H1 (cell line): ENCODE measurements at regions not wholly inside any gene's neighbourhood (a gene's known extent, or its start where the extent isn't known, plus 50 kb on each side); places are given as distances from the start of the nearest gene placed in this dataset.

Experiments
- CTCF ChIA-PET: fragments of 300-600 bp; sonication (Branson Sonifier 250); formaldehyde crosslinking; loops from one replicate; lab custom pipeline; 2021; ENCODE audit not compliant: partially characterized antibody; lab: Charles Lee
- POLR2A ChIA-PET: fragments of 300-600 bp; sonication (Branson Sonifier 250); formaldehyde crosslinking; loops from one replicate; lab custom pipeline; 2021; ENCODE audit warnings: inconsistent platforms; ENCODE audit not compliant: partially characterized antibody; lab: Charles Lee
- DNase-seq, 2 experiments: peaks; one replicate each; pipeline versions ENCODE4 v3.0.0 to v3.0.0-alpha.2; 2010 to 2022; ENCODE audit warnings: low spot score in 2 of 2, low read depth in 1 of 2, mixed read lengths in 1 of 2
- FAIRE-seq: peaks from 2 replicates; lab custom pipeline; 2011; peaks lifted over from hg19 to GRCh38; lab: Jason Lieb, UNC
- H2AFZ ChIP-seq: 2 replicates; pipeline ENCODE4 v1.8.1; 2012; ENCODE audit warnings: low read length, inconsistent platforms
- H2AK5ac ChIP-seq: 2 replicates; pipeline ENCODE4 v1.6.1; 2013; ENCODE audit warnings: low read depth, low read length
- H2BK120ac ChIP-seq: replicated peaks from 2 replicates; pipeline ENCODE3; 2013; ENCODE audit warnings: low read depth, low read length, inconsistent platforms
- H2BK12ac ChIP-seq: 2 replicates; pipeline ENCODE4 v1.6.1; 2013; ENCODE audit warnings: low read depth, low read length
- H2BK15ac ChIP-seq: 2 replicates; pipeline ENCODE4 v1.6.1; 2013; ENCODE audit warnings: low read length
- H2BK20ac ChIP-seq: 2 replicates; pipeline ENCODE4 v1.6.1; 2013; ENCODE audit warnings: low read length
- H2BK5ac ChIP-seq: 2 replicates; pipeline ENCODE4 v1.6.1; 2013; ENCODE audit warnings: low read depth, low read length
- H3K14ac ChIP-seq: 2 replicates; pipeline ENCODE4 v1.6.1; 2013; ENCODE audit warnings: inconsistent platforms; ENCODE audit not compliant: insufficient read length
- H3K18ac ChIP-seq: 2 replicates; pipeline ENCODE4 v1.6.1; 2013; ENCODE audit warnings: low read length; ENCODE audit errors: extremely low read depth
- H3K23ac ChIP-seq: 2 replicates; pipeline ENCODE4 v1.6.1; 2013; ENCODE audit warnings: inconsistent platforms; ENCODE audit not compliant: insufficient read length
- H3K23me2 ChIP-seq: 2 replicates; pipeline ENCODE4 v1.6.1; 2013; ENCODE audit warnings: low read depth, low read length
- H3K27ac ChIP-seq: 2 replicates; pipeline ENCODE4 v1.6.1; 2011; ENCODE audit warnings: low read depth, low read length, inconsistent platforms
- H3K27me3 ChIP-seq, 4 experiments: replicated peaks in 1 of 4; 1 replicate in 1 of 4; 2 replicates in 3 of 4; pipeline versions ENCODE4 v1.6.1 to v1.8.1; 2011 to 2013; ENCODE audit warnings: low read length in 3 of 4, mild to moderate bottlenecking in 3 of 4, inconsistent platforms in 2 of 4, mixed read lengths in 2 of 4, moderate library complexity in 1 of 4; ENCODE audit not compliant: control insufficient read depth in 3 of 4, insufficient read depth in 3 of 4; ENCODE audit errors: extremely low read depth in 1 of 4
- H3K36me3 ChIP-seq, 4 experiments: 2 replicates each; pipeline versions ENCODE4 v1.6.1 to v1.8.1; 2011 to 2013; ENCODE audit warnings: mild to moderate bottlenecking in 4 of 4, low read length in 3 of 4, moderate library complexity in 2 of 4, control low read depth in 1 of 4, inconsistent platforms in 1 of 4; ENCODE audit not compliant: insufficient read depth in 4 of 4, control insufficient read depth in 2 of 4
- H3K4ac ChIP-seq: replicated peaks from 2 replicates; pipeline ENCODE3; 2013; ENCODE audit warnings: low read length, low read depth, mixed read lengths, inconsistent platforms; ENCODE audit not compliant: insufficient read length
- H3K4me1 ChIP-seq, 4 experiments: replicated peaks in 1 of 4; 1 replicate in 1 of 4; 2 replicates in 3 of 4; pipeline versions ENCODE4 v1.6.1 to v1.8.1; 2011 to 2013; ENCODE audit warnings: low read length in 3 of 4, inconsistent platforms in 2 of 4, mixed read lengths in 1 of 4; ENCODE audit not compliant: insufficient read depth in 4 of 4, control insufficient read depth in 3 of 4
- H3K4me2 ChIP-seq, 2 experiments: 2 replicates each; pipeline versions ENCODE4 v1.6.1 to v1.8.1; 2011 to 2013; ENCODE audit warnings: low read depth in 2 of 2, low read length in 2 of 2, control low read depth in 1 of 2, inconsistent platforms in 1 of 2, mild to moderate bottlenecking in 1 of 2; ENCODE audit not compliant: insufficient read depth in 1 of 2
- H3K4me3 ChIP-seq, 4 experiments: fragments of 200-600, 300-600 bp in 1 of 4; sonication (generic), shearing (Covaris generic), sonication (Bioruptor Twin) in 1 of 4; 2 replicates each; pipeline versions ENCODE4 v1.5.1 to v1.8.1; 2011 to 2016; ENCODE audit warnings: low read length in 4 of 4, low read depth in 3 of 4, control low read depth in 2 of 4, inconsistent platforms in 2 of 4, mild to moderate bottlenecking in 2 of 4, mixed read lengths in 1 of 4, moderate library complexity in 1 of 4; ENCODE audit not compliant: insufficient read depth in 2 of 4; ENCODE audit errors: extremely low read depth in 1 of 4
- H3K56ac ChIP-seq: replicated peaks from 2 replicates; pipeline ENCODE3; 2013; ENCODE audit warnings: low read depth, mild to moderate bottlenecking, mixed read lengths, low read length, inconsistent platforms; ENCODE audit not compliant: insufficient read length
- H3K79me1 ChIP-seq: 2 replicates; pipeline ENCODE4 v1.6.1; 2013; ENCODE audit warnings: low read depth, low read length, control low read depth
- H3K79me2 ChIP-seq, 2 experiments: 2 replicates each; pipeline versions ENCODE4 v1.6.1 to v1.8.1; 2012 to 2013; ENCODE audit warnings: low read length in 2 of 2, mild to moderate bottlenecking in 2 of 2, inconsistent platforms in 1 of 2; ENCODE audit not compliant: insufficient read depth in 2 of 2, control insufficient read depth in 1 of 2
- H3K9ac ChIP-seq, 4 experiments: replicated peaks in 1 of 4; 1 replicate in 1 of 4; 2 replicates in 3 of 4; pipeline versions ENCODE4 v1.6.1 to v1.8.1; 2011 to 2013; ENCODE audit warnings: low read depth in 3 of 4, low read length in 3 of 4, control low read depth in 2 of 4, mild to moderate bottlenecking in 2 of 4, moderate library complexity in 2 of 4, inconsistent platforms in 1 of 4; ENCODE audit errors: extremely low read depth in 1 of 4
- H3K9me3 ChIP-seq, 2 experiments: 2 replicates each; pipeline versions ENCODE4 v1.6.1 to v1.8.1; 2012 to 2013; ENCODE audit warnings: mild to moderate bottlenecking in 2 of 2, moderate library complexity in 2 of 2, control low read depth in 1 of 2, inconsistent platforms in 1 of 2, low read depth in 1 of 2, low read length in 1 of 2, mixed read lengths in 1 of 2; ENCODE audit not compliant: insufficient read depth in 2 of 2
- H4K20me1 ChIP-seq, 2 experiments: replicated peaks in 1 of 2; 2 replicates each; pipeline versions ENCODE3 to v1.8.1; 2011 to 2013; ENCODE audit warnings: inconsistent platforms in 2 of 2, low read length in 2 of 2, mild to moderate bottlenecking in 1 of 2; ENCODE audit not compliant: insufficient read depth in 2 of 2, control insufficient read depth in 1 of 2
- H4K5ac ChIP-seq: 2 replicates; pipeline ENCODE4 v1.6.1; 2013; ENCODE audit warnings: low read length, low read depth, mixed read lengths, inconsistent platforms; ENCODE audit not compliant: insufficient read length
- H4K8ac ChIP-seq: 2 replicates; pipeline ENCODE4 v1.8.0; 2013; ENCODE audit warnings: mild to moderate bottlenecking, moderate library complexity, low read length, inconsistent platforms; ENCODE audit not compliant: insufficient read depth; ENCODE audit errors: extremely low read depth
- H4K91ac ChIP-seq: replicated peaks from 2 replicates; pipeline ENCODE3; 2013; ENCODE audit warnings: low read length, mixed read lengths, inconsistent platforms; ENCODE audit not compliant: insufficient read length
- BRCA1 ChIP-seq: IDR thresholded peaks from 2 replicates; pipeline ENCODE4 v1.6.1; 2012; ENCODE audit warnings: low read depth, low read length, improper control_type of control experiment
- CHD1 ChIP-seq: IDR thresholded peaks from 2 replicates; pipeline ENCODE4 v1.6.1; 2012; ENCODE audit warnings: low read depth, low read length, improper control_type of control experiment
- MAFK ChIP-seq: IDR thresholded peaks from 2 replicates; pipeline ENCODE4 v1.6.1; 2012; ENCODE audit warnings: low read depth, mild to moderate bottlenecking, improper control_type of control experiment, low read length
- POU5F1 ChIP-seq: IDR thresholded peaks from 2 replicates; pipeline ENCODE4 v1.6.1; 2011; ENCODE audit warnings: low read depth, mild to moderate bottlenecking, low read length, moderate library complexity
- RAD21 ChIP-seq, 2 experiments: IDR thresholded peaks in 1 of 2; conservative IDR thresholded peaks in 1 of 2; 2 replicates each; pipeline ENCODE4 v1.6.1; 2011; ENCODE audit warnings: low read depth in 2 of 2, low read length in 2 of 2, improper control_type of control experiment in 1 of 2, inconsistent platforms in 1 of 2, mild to moderate bottlenecking in 1 of 2, moderate library complexity in 1 of 2
- RNF2 ChIP-seq: fragments of 200-900, 300-1000 bp; sonication (generic); IDR thresholded peaks from 2 replicates; pipeline ENCODE4 v1.7.1; 2016; ENCODE audit warnings: borderline replicate concordance, low read depth, mild to moderate bottlenecking, antibody characterized with exemption, low read length; ENCODE audit not compliant: poor library complexity, severe bottlenecking; ENCODE audit errors: missing control alignments
- RXRA ChIP-seq: IDR thresholded peaks from 2 replicates; pipeline ENCODE4 v1.6.1; 2011; ENCODE audit warnings: low read depth, mild to moderate bottlenecking, low read length, moderate library complexity; ENCODE audit not compliant: insufficient read depth
- SAP30 ChIP-seq: fragments of 300-600 bp; sonication (generic); IDR thresholded peaks from 2 replicates; pipeline ENCODE4 v1.7.1; 2012; ENCODE audit warnings: low read length, moderate library complexity, mild to moderate bottlenecking, inconsistent platforms; ENCODE audit not compliant: insufficient read depth, insufficient replicate concordance
- SUZ12 ChIP-seq: fragments of 200-600 bp; sonication (generic); IDR thresholded peaks from 2 replicates; pipeline ENCODE4 v1.6.1; 2012; ENCODE audit warnings: mild to moderate bottlenecking, inconsistent platforms, low read length, moderate library complexity, mixed read lengths
- TBP ChIP-seq: IDR thresholded peaks from 2 replicates; pipeline ENCODE4 v1.6.1; 2011; ENCODE audit warnings: low read depth, low read length, improper control_type of control experiment
- ZNF274 ChIP-seq: IDR thresholded peaks from 2 replicates; pipeline ENCODE4 v1.7.0; 2012; ENCODE audit warnings: low read length, borderline replicate concordance; ENCODE audit errors: extremely low read depth
- WGBS, 2 experiments: shearing (Covaris generic) in 1 of 2; methylation state at CpG; one replicate each; pipeline versions ENCODE4 v1.1.6 to v1.1.7; 2013 to 2015; ENCODE audit warnings: low lambda C conversion rate in 2 of 2, mixed read lengths in 2 of 2, inconsistent platforms in 1 of 2, low coverage in 1 of 2, missing lambda C conversion rate in 1 of 2; ENCODE audit not compliant: insufficient replicate concordance in 2 of 2, insufficient coverage in 1 of 2, insufficient read length in 1 of 2; ENCODE audit errors: extremely low coverage in 1 of 2, missing lambda C conversion rate in 1 of 2; 5-methylcytosine and 5-hydroxymethylcytosine counted together
- TF ChIP-seq, protein P1 (sequence below): IDR thresholded peaks from 2 replicates; pipeline ENCODE4 v1.6.1; 2012; ENCODE audit warnings: low read length, inconsistent platforms

DNA sequence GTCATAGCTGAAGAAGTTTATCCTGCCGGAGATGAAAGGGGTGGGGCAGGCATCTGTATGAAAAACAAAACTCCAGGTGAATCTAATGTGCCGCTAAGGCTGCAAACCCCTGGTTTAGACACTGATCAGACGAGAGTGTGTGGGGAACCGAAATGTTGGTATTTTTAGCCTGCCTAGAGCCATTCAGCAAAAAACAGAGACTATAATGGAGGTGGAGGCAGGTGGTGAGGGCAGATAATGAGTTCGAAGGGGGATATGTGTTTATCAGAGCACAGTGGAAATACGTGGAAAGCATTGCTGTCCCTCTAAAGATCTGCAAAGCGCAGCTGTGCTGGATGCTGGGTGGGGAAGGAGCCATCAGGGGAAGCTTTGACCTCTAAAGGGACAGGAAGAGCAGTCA is 127.5 kb upstream of the WSCD1 start:
- Histone ChIP-seq H2BK15ac (no peak overlapping the region), H2AFZ (peak overlapping the region; percentile 84; the same call in 1 of the 2 replicates), H3K9ac (no peak overlapping the region; a peak in 1 of 7 replicates), H3K18ac (no peak overlapping the region), H3K79me2 (no peaks in the 10 kb centered on the region), H3K56ac (no peak overlapping the region), H3K23ac (no peak overlapping the region), H4K5ac (no peak overlapping the region), H3K79me1 (no peaks in the 10 kb centered on the region), H2BK20ac (no peak overlapping the region), H2AK5ac (no peak overlapping the region), H3K27me3 (no peaks in the 10 kb centered on the region; a peak in 1 of 7 replicates), H3K4me1 (peaks cover 0 to 4% (median 0%) of the 10 kb centered on the region in 4 experiments; a peak in 2 of 7 replicates), H3K27ac (no peak overlapping the region), H3K4ac (no peak overlapping the region), H3K4me2 (no peak overlapping the region), H3K14ac (no peak overlapping the region), H3K9me3 (peaks cover 3 to 6% of the 10 kb centered on the region in 2 experiments; a peak in 2 of 4 replicates), H4K8ac (no peak overlapping the region), H3K23me2 (no peaks in the 10 kb centered on the region), H2BK12ac (no peak overlapping the region), H3K4me3 (no peak overlapping the region), H2BK120ac (no peak overlapping the region), H2BK5ac (no peak overlapping the region), H3K36me3 (no peaks in the 10 kb centered on the region), H4K91ac (no peak overlapping the region), H4K20me1 (no peaks in the 10 kb centered on the region)
- no peak for DNase-seq
- ChIA-PET POLR2A (interaction anchor here (0.6 to 1.3 kb wide), 3 partner anchors 46 to 482 kb away, joined by 3 read pairs; no protein-coding TSS in a partner anchor), CTCF (interaction anchor here (1.3 kb wide), 2 partner anchors 12 to 144 kb away, joined by 3 read pairs; no protein-coding TSS in a partner anchor)
- 86% methylated on average over 7 of the region's 7 CpGs; no CpG with 5 or more reads in 1 of the 2 experiments for WGBS, 2 experiments
- no peak for FAIRE-seq
- TF ChIP-seq RAD21 (IDR thresholded peaks at IDR 0.05 in 1 of 2, conservative IDR thresholded peaks at IDR 0.05 in 1 of 2; ENCODE audit: low read depth in 2 of 2, low read length in 2 of 2) (no peak), SAP30 (no peak), SUZ12 (no peak), TBP (no peak), ZNF274 (no peak), RNF2 (no peak), RXRA (no peak), CHD1 (no peak), POU5F1 (no peak), MAFK (no peak), BRCA1 (no peak)
- TF ChIP-seq, protein P1, sequence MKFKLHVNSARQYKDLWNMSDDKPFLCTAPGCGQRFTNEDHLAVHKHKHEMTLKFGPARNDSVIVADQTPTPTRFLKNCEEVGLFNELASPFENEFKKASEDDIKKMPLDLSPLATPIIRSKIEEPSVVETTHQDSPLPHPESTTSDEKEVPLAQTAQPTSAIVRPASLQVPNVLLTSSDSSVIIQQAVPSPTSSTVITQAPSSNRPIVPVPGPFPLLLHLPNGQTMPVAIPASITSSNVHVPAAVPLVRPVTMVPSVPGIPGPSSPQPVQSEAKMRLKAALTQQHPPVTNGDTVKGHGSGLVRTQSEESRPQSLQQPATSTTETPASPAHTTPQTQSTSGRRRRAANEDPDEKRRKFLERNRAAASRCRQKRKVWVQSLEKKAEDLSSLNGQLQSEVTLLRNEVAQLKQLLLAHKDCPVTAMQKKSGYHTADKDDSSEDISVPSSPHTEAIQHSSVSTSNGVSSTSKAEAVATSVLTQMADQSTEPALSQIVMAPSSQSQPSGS, result no peak
